ENCODE measurements at regions not wholly inside any gene's neighbourhood (a gene's known extent, or its start where the extent isn't known, plus 50 kb on each side); places are given as distances from the start of the nearest gene placed in this dataset.
"Not testable (repeated sequence)": the region's sequence is repeated elsewhere in the genome, so short reads cannot be mapped to it uniquely, and the experiment has no call there.

GRCh38 chr1:215444715-215445414 lies 122.2 kb upstream of the KCTD3 start:
- Histone ChIP-seq H3K27ac (no peak overlapping the region), H3K4me1 (replicated peaks in 1 of 2) (peaks cover 0 to 3% of the 10 kb centered on the region in 2 donors), H3K4me3 (no peak overlapping the region)
- 67 to 100% (median 90%) methylated on average over 1 to 2 of the region's 2 CpGs; no CpG with 5 or more reads in 4 of the 10 experiments for WGBS, 10 experiments
- no peak for ATAC-seq (replicated peaks in 6 of 8)
- in situ Hi-C loops (cut with MboI; ENCODE audit: low pct_unique_long_range_greater_than_20kb in 2 of 9, low sequenced_read_pairs in 9 of 9, unreplicated experiment in 9 of 9) = no loop called here

- H3K4me3 ChIP-seq; H3K4me1 ChIP-seq (replicated peaks in 1 of 2); H3K27ac ChIP-seq; ATAC-seq (replicated peaks in 6 of 8); in situ Hi-C loops (cut with MboI; ENCODE audit: low pct_unique_long_range_greater_than_20kb in 2 of 9, low sequenced_read_pairs in 9 of 9, unreplicated experiment in 9 of 9): not testable (repeated sequence)
- 0 to 100% (median 63%) methylated on average over 1 to 4 of the region's 6 CpGs; no CpG with 5 or more reads in 3 of the 10 experiments for WGBS, 10 experiments
Observed at GRCh38 chr1:215448014-215448413, 119.1 kb upstream of the KCTD3 start.

- H3K27ac ChIP-seq; H3K4me1 ChIP-seq (replicated peaks in 1 of 2); H3K4me3 ChIP-seq; in situ Hi-C loops (cut with MboI; ENCODE audit: low pct_unique_long_range_greater_than_20kb in 2 of 9, low sequenced_read_pairs in 9 of 9, unreplicated experiment in 9 of 9); ATAC-seq (replicated peaks in 6 of 8): not testable (repeated sequence)
- WGBS, 10 experiments = 43 to 100% (median 81%) methylated on average over 1 of the region's 1 CpG; no CpG with 5 or more reads in 6 of the 10 experiments
Observed at GRCh38 chr1:215449147-215449546, 118.0 kb upstream of the KCTD3 start.

GRCh38 chr1:215453440-215453839 lies 113.7 kb upstream of the KCTD3 start:
- no peak for ATAC-seq (replicated peaks in 6 of 8)
- Histone ChIP-seq H3K4me3 (no peak overlapping the region), H3K27ac (no peak overlapping the region), H3K4me1 (replicated peaks in 1 of 2) (peaks cover 3 to 20% of the 10 kb centered on the region in 2 donors)
- in situ Hi-C loops (cut with MboI; ENCODE audit: low pct_unique_long_range_greater_than_20kb in 2 of 9, low sequenced_read_pairs in 9 of 9, unreplicated experiment in 9 of 9) = no loop called here

GRCh38 chr1:215457213-215457612 lies 109.9 kb upstream of the KCTD3 start:
- Histone ChIP-seq H3K4me3 (no peak overlapping the region), H3K4me1 (replicated peaks in 1 of 2) (peaks cover 11 to 33% of the 10 kb centered on the region in 2 donors), H3K27ac (no peak overlapping the region)
- WGBS, 10 experiments = 76 to 100% (median 91%) methylated on average over 1 to 3 of the region's 3 CpGs; no CpG with 5 or more reads in 1 of the 10 experiments
- ATAC-seq (replicated peaks in 6 of 8) = no peak
- in situ Hi-C loops (cut with MboI; ENCODE audit: low pct_unique_long_range_greater_than_20kb in 2 of 9, low sequenced_read_pairs in 9 of 9, unreplicated experiment in 9 of 9) = no loop called here

GRCh38 chr1:215458104-215458503 lies 109.0 kb upstream of the KCTD3 start:
- Histone ChIP-seq H3K4me3 (no peak overlapping the region), H3K4me1 (replicated peaks in 1 of 2) (peaks cover 11 to 33% of the 10 kb centered on the region in 2 donors), H3K27ac (no peak overlapping the region)
- peak in 5 of 8 experiments; percentile 66 to 81 (median 69) for ATAC-seq (replicated peaks in 6 of 8)
- 47 to 94% (median 76%) methylated on average over 2 to 6 of the region's 6 CpGs for WGBS, 10 experiments
- in situ Hi-C loops (cut with MboI; ENCODE audit: low pct_unique_long_range_greater_than_20kb in 2 of 9, low sequenced_read_pairs in 9 of 9, unreplicated experiment in 9 of 9) = no loop called here

- ATAC-seq (replicated peaks in 6 of 8) = peak in 5 of 8 experiments; percentile 43 to 62 (median 56)
- Histone ChIP-seq H3K27ac (no peak overlapping the region), H3K4me3 (no peak overlapping the region), H3K4me1 (replicated peaks in 1 of 2) (peaks cover 11 to 33% of the 10 kb centered on the region in 2 donors)
- in situ Hi-C loops (cut with MboI; ENCODE audit: low pct_unique_long_range_greater_than_20kb in 2 of 9, low sequenced_read_pairs in 9 of 9, unreplicated experiment in 9 of 9) = no loop called here
Observed at GRCh38 chr1:215458562-215458961, 108.5 kb upstream of the KCTD3 start.

GRCh38 chr1:215459136-215459535 lies 108.0 kb upstream of the KCTD3 start:
- peaks cover 11 to 33% of the 10 kb centered on the region in 2 donors for H3K4me1 ChIP-seq (replicated peaks in 1 of 2)
- in situ Hi-C loops (cut with MboI; ENCODE audit: low pct_unique_long_range_greater_than_20kb in 2 of 9, low sequenced_read_pairs in 9 of 9, unreplicated experiment in 9 of 9) = no loop called here
- 58 to 100% (median 79%) methylated on average over 1 to 2 of the region's 2 CpGs for WGBS, 10 experiments
- H3K27ac ChIP-seq = no peak overlapping the region
- ATAC-seq (replicated peaks in 6 of 8) = peak in 2 of 8 experiments; percentile 14 to 19
- H3K4me3 ChIP-seq = no peak overlapping the region

- peaks cover 3 to 9% of the 10 kb centered on the region in 2 donors for H3K4me1 ChIP-seq (replicated peaks in 1 of 2)
- WGBS, 10 experiments = 0 to 41% (median 25%) methylated on average over 1 to 3 of the region's 3 CpGs; no CpG with 5 or more reads in 2 of the 10 experiments
- peak in 4 of 8 experiments; percentile 37 to 43 (median 37) for ATAC-seq (replicated peaks in 6 of 8)
- H3K27ac ChIP-seq = no peak overlapping the region
- in situ Hi-C loops (cut with MboI; ENCODE audit: low pct_unique_long_range_greater_than_20kb in 2 of 9, low sequenced_read_pairs in 9 of 9, unreplicated experiment in 9 of 9) = no loop called here
- no peak overlapping the region for H3K4me3 ChIP-seq
Observed at GRCh38 chr1:215466361-215466760, 100.7 kb upstream of the KCTD3 start.

GRCh38 chr1:215471463-215471862 lies 95.6 kb upstream of the KCTD3 start:
- 5 to 100% (median 88%) methylated on average over 2 of the region's 2 CpGs for WGBS, 10 experiments
- ATAC-seq (replicated peaks in 6 of 8) = peak in 2 of 8 experiments; percentile 32 to 79
- in situ Hi-C loops (cut with MboI; ENCODE audit: low pct_unique_long_range_greater_than_20kb in 2 of 9, low sequenced_read_pairs in 9 of 9, unreplicated experiment in 9 of 9) = no loop called here
- peaks cover under 1 to 1% of the 10 kb centered on the region in 2 donors for H3K4me1 ChIP-seq (replicated peaks in 1 of 2)
- no peak overlapping the region for H3K27ac ChIP-seq
- H3K4me3 ChIP-seq = no peak overlapping the region

GRCh38 chr1:215472723-215473122 lies 94.4 kb upstream of the KCTD3 start:
- H3K4me3 ChIP-seq = no peak overlapping the region
- no peak overlapping the region for H3K27ac ChIP-seq
- no peaks in the 10 kb centered on the region for H3K4me1 ChIP-seq (replicated peaks in 1 of 2)
- no peak for ATAC-seq (replicated peaks in 6 of 8)
- in situ Hi-C loops (cut with MboI; ENCODE audit: low pct_unique_long_range_greater_than_20kb in 2 of 9, low sequenced_read_pairs in 9 of 9, unreplicated experiment in 9 of 9) = no loop called here

- ATAC-seq (replicated peaks in 6 of 8) = peak in 1 of 8 experiments; percentile 22
- in situ Hi-C loops (cut with MboI; ENCODE audit: low pct_unique_long_range_greater_than_20kb in 2 of 9, low sequenced_read_pairs in 9 of 9, unreplicated experiment in 9 of 9) = no loop called here
- no peak overlapping the region for H3K4me3 ChIP-seq
- H3K27ac ChIP-seq = no peak overlapping the region
- WGBS, 10 experiments = 31 to 100% (median 88%) methylated on average over 1 to 4 of the region's 4 CpGs; no CpG with 5 or more reads in 1 of the 10 experiments
- no peaks in the 10 kb centered on the region for H3K4me1 ChIP-seq (replicated peaks in 1 of 2)
Observed at GRCh38 chr1:215473943-215474342, 93.2 kb upstream of the KCTD3 start.

- Histone ChIP-seq H3K4me1 (replicated peaks in 1 of 2) (no peaks in the 10 kb centered on the region), H3K27ac (no peak overlapping the region), H3K4me3 (no peak overlapping the region)
- in situ Hi-C loops (cut with MboI; ENCODE audit: low pct_unique_long_range_greater_than_20kb in 2 of 9, low sequenced_read_pairs in 9 of 9, unreplicated experiment in 9 of 9) = no loop called here
- no peak for ATAC-seq (replicated peaks in 6 of 8)
- 80 to 100% (median 95%) methylated on average over 1 to 8 of the region's 8 CpGs for WGBS, 10 experiments
Observed at GRCh38 chr1:215474940-215475339, 92.2 kb upstream of the KCTD3 start.

All from motor neuron (in vitro differentiated cells).